Astrocyte of the cerebellum (primary cell): ENCODE measurements at regions not wholly inside any gene's neighbourhood (a gene's known extent, or its start where the extent isn't known, plus 50 kb on each side); places are given as distances from the start of the nearest gene placed in this dataset.

Experiments
- DNase-seq: peaks from one replicate; pipeline ENCODE4 v3.0.0-alpha.2; 2011; ENCODE audit warnings: low read depth
- H3K4me3 ChIP-seq: 2 replicates; pipeline ENCODE4 v1.5.1; 2011; ENCODE audit warnings: mild to moderate bottlenecking, low read depth, low read length, moderate library complexity
- in situ Hi-C: cut with HindIII; loops from 2 replicates; pipeline ENCODE4 v1.10.0; 2017; ENCODE audit warnings: low sequenced_read_pairs
- TF ChIP-seq, protein P1 (sequence below): IDR thresholded peaks from 2 replicates; pipeline ENCODE4 v1.5.1; 2012; ENCODE audit warnings: low read length, low read depth, moderate library complexity, mild to moderate bottlenecking; ENCODE audit errors: missing control alignments

- H3K4me3 ChIP-seq, result no peak overlapping the region
- in situ Hi-C loops, result no loop called here
- no peak for DNase-seq
- TF ChIP-seq, protein P1, sequence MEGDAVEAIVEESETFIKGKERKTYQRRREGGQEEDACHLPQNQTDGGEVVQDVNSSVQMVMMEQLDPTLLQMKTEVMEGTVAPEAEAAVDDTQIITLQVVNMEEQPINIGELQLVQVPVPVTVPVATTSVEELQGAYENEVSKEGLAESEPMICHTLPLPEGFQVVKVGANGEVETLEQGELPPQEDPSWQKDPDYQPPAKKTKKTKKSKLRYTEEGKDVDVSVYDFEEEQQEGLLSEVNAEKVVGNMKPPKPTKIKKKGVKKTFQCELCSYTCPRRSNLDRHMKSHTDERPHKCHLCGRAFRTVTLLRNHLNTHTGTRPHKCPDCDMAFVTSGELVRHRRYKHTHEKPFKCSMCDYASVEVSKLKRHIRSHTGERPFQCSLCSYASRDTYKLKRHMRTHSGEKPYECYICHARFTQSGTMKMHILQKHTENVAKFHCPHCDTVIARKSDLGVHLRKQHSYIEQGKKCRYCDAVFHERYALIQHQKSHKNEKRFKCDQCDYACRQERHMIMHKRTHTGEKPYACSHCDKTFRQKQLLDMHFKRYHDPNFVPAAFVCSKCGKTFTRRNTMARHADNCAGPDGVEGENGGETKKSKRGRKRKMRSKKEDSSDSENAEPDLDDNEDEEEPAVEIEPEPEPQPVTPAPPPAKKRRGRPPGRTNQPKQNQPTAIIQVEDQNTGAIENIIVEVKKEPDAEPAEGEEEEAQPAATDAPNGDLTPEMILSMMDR, result no peak
Observed at GRCh38 chr15:93617443-93617842, 528.4 kb upstream of the RGMA start.

DNA sequence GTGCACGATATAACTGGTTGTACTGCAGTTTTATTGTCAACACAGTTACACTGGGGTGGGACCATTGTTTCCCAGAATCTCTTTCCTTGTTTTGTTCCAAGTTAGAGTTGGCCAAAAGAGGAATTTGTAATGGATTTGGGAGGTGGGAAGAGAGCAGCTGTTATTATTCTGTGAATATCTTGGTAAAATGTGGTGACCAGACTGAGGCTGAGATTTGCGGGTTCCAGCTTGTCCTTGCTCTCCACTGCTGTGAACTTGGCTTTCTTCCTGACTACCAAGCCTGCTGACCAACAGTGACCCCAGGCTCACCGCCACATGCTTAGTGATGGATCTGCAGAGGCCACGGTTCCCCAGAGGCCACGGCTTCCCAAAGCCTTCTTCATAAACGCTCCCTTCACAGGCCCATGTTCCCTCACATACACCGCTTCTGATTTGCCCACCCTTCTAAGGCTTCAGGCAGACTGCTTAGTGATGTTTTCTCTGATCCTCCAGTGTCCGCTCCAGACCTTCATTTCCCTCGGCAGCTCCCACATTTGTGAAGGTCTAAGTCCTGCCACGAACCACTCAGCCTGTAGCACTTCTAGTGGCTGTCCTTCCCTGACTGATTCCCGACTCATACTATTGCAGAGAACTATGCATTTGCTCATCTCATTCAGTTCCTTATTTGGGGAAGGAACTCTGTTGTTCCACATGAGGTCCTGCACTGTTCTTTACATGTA, 525.5 kb upstream of the RGMA start:
- no peak overlapping the region for H3K4me3 ChIP-seq
- TF ChIP-seq, protein P1, result no peak
- in situ Hi-C loops, result no loop called here
- DNase-seq, result no peak

GRCh38 chr15:93613386-93613785, 524.4 kb upstream of the RGMA start:
- in situ Hi-C loops, result no loop called here
- no peak overlapping the region for H3K4me3 ChIP-seq
- DNase-seq, result no peak
- TF ChIP-seq, protein P1, result no peak

- H3K4me3 ChIP-seq, result no peak overlapping the region
- in situ Hi-C loops, result no loop called here
- TF ChIP-seq, protein P1, result no peak
Observed at GRCh38 chr15:93612953-93613352, 523.9 kb upstream of the RGMA start.

DNA sequence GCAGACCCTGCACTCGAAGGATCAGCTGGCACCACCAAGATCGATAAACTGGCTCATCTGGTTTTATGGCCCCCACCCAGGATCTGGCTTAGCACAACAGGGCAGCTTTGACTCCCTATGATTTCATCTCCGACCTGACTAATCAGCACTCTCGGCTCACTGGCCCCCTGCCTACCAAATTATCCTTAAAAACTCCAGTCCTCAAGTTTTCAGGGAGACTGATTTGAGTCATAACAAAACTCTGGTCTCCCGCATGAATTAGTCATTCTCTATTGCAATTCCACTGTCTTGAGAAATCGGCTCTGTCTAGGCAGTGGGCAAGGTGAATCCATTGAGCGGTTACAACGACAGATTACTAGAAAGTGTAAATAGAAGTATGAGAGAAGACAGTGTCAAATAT, 521.9 kb upstream of the RGMA start:
- TF ChIP-seq, protein P1, result no peak
- in situ Hi-C loops, result no loop called here
- no peak overlapping the region for H3K4me3 ChIP-seq
- no peak for DNase-seq

More at GRCh38 chr15:93612953-93613352, 523.9 kb upstream of the RGMA start:
- DNase-seq, result no peak

DNA sequence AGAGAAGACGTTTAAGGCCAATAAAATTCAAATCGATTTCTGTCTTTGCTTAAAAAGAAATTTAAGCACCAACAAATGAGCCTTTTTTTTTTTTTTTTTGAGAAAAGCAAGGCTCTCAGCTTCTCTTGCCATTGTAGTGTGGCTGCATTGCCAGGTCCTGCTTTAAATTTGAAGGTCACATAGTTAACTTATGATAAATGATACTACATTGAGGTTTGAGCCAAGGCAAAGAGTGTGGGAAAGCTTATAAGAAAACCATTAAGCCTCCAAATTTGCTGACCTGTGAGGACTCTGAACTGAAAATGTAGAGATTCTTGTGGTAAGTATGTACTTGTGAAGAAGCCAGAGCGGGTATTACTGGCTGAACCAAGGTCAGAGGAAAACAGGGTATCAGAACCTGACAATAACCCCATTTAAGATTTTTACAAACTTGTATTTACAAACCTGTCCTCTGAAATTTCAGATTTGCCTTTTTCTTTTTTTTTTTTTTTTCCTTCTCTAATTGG, 519.7 kb upstream of the RGMA start:
- in situ Hi-C loops, result no loop called here
- H3K4me3 ChIP-seq, result no peak overlapping the region
- DNase-seq, result no peak
- TF ChIP-seq, protein P1, result no peak

DNA sequence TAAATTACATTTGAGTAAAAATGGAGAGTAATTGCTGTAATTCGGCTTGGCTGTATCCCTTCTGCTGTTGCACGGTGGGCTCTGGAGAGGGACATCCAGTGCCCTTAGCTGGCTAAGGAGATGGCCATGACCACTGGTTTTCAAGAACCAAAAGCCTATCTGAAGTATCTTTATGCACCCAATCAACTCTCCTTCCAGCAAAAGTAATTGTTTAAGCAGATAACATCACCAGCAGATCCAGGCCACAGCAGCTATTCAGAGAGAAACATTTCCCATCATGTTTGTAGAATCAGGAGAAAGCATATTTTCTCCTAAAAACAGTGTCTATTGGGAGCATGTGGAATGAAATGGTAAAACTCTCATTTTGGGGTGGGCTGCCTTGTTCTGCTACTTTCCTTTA, 514.5 kb upstream of the RGMA start:
- no peak overlapping the region for H3K4me3 ChIP-seq
- in situ Hi-C loops, result no loop called here
- no peak for DNase-seq
- TF ChIP-seq, protein P1, result no peak
